ENCODE measurements at regions not wholly inside any gene's neighbourhood (a gene's known extent, or its start where the extent isn't known, plus 50 kb on each side); places are given as distances from the start of the nearest gene placed in this dataset.
A peak's percentile ranks its signal among the peaks of the same experiment; 100 is the strongest.
"Not testable (repeated sequence)": the region's sequence is repeated elsewhere in the genome, so short reads cannot be mapped to it uniquely, and the experiment has no call there.

DNA sequence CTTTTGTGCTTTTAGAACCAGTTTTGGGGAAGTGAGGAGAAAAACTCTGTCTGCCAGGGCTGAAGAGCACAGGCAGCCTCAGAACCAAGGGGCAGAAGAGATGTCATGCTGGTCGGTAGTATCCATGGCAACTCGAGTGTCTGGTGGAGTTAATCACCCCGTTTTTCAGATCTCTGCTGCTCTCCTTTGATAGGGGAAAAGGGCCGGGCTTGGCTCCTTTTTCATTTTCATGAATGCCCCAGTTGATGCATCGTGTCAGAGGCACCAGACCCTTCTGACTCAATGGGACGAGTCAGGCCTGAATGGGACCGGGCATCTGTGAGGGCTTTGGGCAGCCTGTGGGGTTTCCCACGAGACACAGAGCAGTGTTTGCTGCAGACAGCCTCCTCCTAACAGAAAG is 304.6 kb downstream of the ABCC12 start:
- no peak for DNase-seq

DNA sequence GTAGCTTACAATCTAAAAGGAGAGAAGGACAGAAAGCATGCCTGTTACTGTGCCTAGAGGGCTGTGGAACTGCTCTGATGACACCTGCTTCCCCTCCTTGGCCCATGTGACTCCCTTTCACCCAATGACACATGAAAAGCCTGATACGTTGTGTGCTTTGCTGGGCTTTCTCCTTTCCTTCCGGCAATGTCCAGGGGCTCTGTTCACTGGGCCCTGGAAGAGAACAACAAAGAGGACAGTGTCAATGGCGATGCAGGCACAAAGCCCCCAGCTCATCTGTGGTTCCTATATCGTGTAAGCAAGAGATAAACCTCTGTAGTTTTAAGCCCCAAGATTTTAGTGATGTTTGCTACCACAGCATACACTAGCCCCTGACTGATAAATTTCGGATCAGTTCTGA is 306.1 kb downstream of the ABCC12 start:
- DNase-seq, result no peak

- no peak for DNase-seq
Measured at GRCh38 chr16:47848421-47849109, 307.2 kb downstream of the ABCC12 start.

DNA sequence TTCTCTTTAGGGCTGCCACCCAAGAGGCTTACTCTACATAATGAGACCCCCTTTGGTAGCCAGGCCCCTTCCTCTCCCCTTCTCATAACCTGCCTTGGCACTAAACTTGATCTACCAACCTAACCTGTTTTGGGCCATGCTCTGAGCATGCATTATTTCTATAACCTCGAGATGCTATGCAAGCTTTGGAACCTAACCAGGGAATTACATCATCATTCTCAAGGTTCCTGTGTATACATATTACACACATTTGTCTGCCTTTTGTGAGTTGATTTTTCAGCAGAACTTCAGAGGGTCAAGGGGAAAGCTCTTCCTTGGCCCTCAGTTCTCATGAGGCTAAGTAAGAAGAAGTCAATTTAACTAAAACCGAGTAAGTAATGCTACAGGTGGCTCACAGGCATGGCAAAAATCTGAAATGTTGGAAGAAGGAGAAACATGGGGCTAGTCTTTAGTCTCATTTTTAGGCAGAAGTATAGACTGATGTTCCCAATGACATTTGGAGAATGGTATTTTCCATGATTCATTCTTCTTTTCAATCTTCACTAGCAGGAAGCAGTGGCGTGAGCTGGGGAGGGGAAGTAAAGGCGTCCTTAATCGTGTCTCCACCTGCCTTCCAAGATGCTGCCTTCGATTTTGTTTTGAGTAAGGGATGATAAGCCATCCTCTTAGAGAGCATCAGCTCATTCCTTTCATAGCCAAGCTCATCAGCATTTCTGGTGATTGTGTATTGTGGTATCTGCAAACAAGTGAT is 308.4 kb downstream of the ABCC12 start:
- DNase-seq, result no peak

DNA sequence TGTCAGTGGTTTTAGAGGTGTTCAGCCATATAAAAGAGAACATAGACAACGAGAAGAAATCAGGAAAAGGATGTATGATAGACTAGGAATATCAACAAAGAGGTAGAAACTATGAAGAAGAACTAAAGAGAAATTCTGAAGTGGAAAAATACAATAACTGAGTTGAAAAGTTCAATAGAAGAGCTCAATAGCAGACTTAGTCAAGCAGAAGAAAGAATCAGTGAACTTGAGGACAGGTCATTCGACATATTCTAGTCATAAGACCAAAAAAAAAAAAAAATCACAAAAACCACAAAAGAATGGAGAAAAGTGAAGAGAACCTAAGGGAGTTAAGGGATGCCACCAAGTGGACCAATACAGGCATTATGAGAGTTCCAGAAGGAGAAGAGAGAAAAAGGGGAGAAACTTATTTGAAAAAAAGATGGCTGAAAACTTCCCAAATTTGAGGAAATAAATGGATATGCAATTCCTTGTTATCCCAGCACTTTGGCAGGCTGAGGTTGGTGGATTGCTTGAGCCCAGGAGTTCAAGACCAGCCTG is 321.2 kb downstream of the ABCC12 start:
- no peak for DNase-seq

GRCh38 chr16:47833771-47834170 is 322.0 kb downstream of the ABCC12 start:
- DNase-seq, result no peak

GRCh38 chr16:47829850-47830600 is 325.8 kb downstream of the ABCC12 start:
- no peak for DNase-seq

DNA sequence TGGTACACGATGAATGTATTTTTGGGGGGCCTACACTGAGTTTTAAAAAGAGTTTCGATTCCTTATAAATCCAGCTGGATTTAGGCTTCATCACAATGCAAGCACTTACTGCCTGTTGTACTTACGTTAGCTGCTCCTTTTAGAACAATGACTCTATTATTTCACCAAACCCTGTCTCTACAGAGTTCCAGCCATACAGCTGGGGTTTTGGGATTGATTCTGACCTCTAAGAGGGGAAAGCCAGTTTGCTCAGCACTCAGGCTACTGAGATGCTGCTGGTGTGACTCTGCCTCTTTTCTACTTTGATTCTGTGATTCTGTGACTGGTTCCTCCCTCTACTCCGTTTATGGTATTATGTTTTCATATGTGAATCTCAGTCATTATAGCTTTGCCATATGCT is 329.7 kb downstream of the ABCC12 start:
- DNase-seq, result no peak

DNA sequence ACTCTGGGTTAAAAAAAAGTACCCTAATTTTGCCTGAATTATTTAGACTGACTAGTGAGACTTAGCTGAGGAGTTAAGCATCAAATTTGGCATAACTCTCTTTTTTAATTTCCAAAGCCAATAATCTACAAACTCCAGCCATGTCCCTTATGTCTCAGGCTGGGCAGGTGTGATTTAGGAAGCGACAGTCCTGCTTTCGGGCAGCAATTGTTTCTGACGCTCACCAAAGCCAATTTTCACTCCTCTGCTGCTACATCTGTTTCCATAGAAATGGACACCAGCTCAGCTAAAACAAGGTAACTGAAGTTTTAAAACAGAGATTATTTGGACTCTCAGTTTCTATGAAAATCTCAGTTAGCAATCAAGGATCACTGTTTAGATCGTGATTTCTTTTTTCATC is 338.7 kb downstream of the ABCC12 start:
- DNase-seq, result no peak

DNA sequence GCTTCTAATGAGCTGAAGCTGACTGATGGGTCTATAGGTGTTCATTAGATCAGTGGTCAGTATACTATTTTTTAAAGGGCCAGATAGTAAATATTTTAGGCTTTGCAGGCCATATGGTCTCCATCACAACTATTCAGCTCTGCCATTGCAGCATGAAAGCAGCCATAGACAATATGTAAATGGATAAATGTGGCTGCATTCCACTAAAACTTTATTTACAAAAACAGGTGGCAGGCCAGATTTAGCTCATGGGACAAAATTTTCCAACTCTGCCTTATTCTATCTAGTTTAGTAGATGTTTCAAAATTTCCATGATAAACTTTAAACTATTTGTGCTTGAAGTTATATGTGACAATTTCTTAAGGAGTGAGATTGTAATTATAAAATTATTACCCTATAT is 339.3 kb downstream of the ABCC12 start:
- DNase-seq, result no peak

GRCh38 chr16:47815655-47816054 is 340.1 kb downstream of the ABCC12 start:
- DNase-seq, result no peak

DNA sequence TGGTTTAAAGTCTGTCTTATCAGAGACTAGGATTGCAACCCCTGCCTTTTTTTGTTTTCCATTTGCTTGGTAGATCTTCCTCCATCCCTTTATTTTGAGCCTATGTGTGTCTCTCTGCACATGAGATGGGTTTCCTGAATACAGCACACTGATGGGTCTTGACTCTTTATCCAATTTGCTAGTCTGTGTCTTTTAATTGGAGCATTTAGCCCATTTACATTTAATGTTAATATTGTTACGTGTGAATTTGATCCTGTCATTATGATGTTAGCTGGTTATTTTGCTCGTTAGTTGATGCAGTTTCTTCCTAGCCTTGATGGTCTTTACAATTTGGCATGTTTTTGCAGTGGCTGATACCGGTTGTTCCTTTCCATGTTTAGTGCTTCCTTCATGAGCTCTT is 344.0 kb downstream of the ABCC12 start:
- not testable (repeated sequence) for DNase-seq

DNA sequence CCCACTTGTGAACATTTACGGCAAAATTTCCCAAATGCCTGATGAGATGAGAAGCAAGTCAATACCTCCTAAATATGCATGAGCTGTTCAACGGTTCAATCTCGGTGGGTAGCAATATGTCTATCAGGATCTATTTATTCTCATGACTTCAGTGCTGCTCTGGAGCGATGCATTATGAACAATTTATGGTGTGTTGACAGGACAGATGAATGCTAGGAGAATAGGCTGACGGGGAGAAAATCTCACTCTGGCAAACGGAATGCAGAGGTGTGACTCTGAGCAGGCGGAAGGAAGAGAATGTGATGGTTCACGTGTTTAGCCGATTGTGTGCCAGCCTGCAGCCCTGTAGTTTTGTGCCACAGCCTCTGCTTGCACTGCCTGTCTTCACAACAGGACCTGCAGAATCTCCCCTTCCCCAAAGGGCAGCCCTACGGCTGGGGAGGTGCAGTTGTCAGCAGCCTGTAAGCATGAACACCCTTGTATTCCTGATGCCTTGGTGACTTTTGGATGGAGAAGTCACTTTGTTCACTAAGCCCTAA is 345.2 kb downstream of the PHKB start:
- DNase-seq, result no peak

GRCh38 chr16:47787696-47788095 is 326.6 kb downstream of the PHKB start:
- no peak for DNase-seq

DNA sequence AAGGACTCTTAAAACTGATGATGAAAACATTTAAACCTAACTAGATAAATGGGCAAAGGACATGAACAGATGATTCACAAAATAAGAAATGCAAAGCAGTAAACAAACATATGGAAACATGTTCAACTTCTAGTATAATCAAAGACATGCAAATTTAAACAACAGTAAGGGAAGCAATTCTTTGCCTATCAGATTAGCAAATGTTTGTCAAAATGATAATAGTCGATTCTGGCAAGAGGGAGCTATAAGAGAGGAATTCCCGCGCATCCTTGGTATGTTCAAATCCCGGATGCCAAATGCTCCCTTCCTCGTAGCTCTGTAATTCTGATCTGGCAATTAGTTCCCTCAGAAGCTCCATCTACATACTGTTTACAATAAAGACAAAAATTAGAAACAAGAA is 320.5 kb downstream of the PHKB start:
- no peak for DNase-seq

DNA sequence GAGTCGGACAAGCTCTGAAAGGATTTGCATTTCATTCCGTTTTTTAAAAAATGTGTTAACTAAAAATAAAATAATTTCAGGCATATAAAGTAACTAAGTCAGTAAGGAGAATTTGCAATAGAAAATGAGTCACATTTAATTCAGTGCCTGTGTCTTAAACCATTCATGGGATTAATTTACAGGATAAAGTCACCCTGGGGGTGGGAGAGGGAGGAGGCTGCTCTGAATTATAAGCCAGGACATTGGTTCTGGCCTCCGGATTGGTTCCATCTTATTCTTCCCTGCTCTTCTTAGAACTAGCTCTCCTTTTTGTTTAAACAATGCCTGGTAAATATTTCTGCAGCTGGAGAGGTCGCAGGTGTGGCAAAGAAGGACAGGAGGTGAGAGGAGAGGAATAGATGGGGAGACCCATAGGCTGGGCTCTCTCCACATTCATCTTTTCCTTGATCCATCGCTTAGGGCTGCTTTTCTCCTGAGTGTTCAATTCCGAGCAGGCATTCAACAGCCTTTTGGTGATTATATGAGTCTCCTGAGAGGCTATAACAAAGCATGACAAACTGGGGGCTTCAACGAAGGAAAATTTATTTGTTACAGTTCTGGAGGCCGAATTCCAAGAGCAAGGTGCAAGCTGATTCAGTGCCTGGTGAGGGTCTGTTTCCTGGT is 319.2 kb downstream of the PHKB start:
- peak; percentile 48 for DNase-seq

GRCh38 chr16:47779201-47780016 is 318.3 kb downstream of the PHKB start:
- peak; percentile 43 for DNase-seq

- no peak for DNase-seq
Measured at GRCh38 chr16:47778106-47778801, 317.1 kb downstream of the PHKB start.

GRCh38 chr16:47777220-47777619 is 316.1 kb downstream of the PHKB start:
- no peak for DNase-seq

DNA sequence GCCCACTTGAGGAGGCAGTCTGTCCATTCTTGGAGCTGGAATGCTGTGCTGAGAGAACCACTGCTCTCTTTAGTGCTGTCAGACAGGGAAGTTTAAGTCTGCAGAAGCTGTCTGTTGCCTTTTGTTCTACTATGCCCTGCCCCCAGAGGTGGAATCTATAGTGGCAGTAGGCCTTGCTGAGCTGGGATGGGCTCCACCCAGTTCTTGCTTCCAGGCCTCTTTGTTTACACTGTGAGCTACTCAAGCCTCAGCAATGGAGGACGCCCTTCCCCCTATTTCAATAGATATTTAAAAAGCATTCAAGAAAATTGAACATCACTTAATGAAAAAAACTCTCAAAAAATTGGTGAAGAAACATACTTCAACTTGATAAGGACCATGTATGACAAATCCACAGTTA is 313.5 kb downstream of the PHKB start:
- DNase-seq, result peak; percentile 61

DNA sequence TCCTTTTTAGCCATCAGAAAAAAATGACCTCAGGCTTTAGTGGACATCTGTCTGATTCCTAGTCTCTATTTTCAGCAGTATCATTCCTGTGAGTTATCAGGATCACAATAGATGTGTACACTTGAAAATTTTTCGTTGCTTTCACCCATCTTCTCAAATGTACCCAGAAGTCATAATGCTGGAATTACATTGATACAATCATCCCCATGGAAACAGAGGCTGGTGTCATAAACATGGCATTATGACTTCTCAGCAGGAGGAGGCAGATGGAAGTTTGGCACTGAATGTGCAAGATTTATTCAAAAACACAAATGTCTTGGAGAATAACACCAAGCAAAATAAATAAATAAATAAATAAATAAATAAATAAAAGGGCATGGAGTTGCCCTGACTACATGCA is 292.5 kb downstream of the PHKB start:
- no peak for DNase-seq
